ENCODE measurements at regions not wholly inside any gene's neighbourhood (a gene's known extent, or its start where the extent isn't known, plus 50 kb on each side); places are given as distances from the start of the nearest gene placed in this dataset.

GRCh38 chr14:27366596-27366995 is 768.8 kb upstream of the NOVA1 start:
- TF ChIP-seq YY1 (IDR thresholded peaks at IDR 0.05; ENCODE audit: insufficient read depth, insufficient read length), result no peak
- TF ChIP-seq ZNF274 (IDR thresholded peaks at IDR 0.05; ENCODE audit: low read depth, low read length), result no peak
- no peak for TF ChIP-seq SUZ12 (IDR thresholded peaks at IDR 0.05; ENCODE audit: extremely low read depth, insufficient read depth, insufficient read length)
- H3K4me1 ChIP-seq (ENCODE audit: insufficient read depth, insufficient read length), result no peaks in the 10 kb centered on the region
- no peaks in the 10 kb centered on the region for H3K36me3 ChIP-seq (ENCODE audit: insufficient read depth, insufficient read length, low read length)
- no peak overlapping the region for H3K4me3 ChIP-seq (ENCODE audit: insufficient read length, low read depth)
- H3K9me3 ChIP-seq (ENCODE audit: insufficient read depth, low read length), result no peaks in the 10 kb centered on the region; the same call in 1 of the 2 replicates
- no peak overlapping the region for H3K9ac ChIP-seq (ENCODE audit: insufficient read length, low read depth)
- no peak for DNase-seq (ENCODE audit: low read depth, low spot score)
- H3K27me3 ChIP-seq (ENCODE audit: insufficient read depth, insufficient read length), result no peaks in the 10 kb centered on the region

- no peak for DNase-seq (ENCODE audit: low read depth, low spot score)
- Histone ChIP-seq H3K36me3 (ENCODE audit: insufficient read depth, insufficient read length, low read length) (no peaks in the 10 kb centered on the region), H3K4me3 (ENCODE audit: insufficient read length, low read depth) (no peak overlapping the region), H3K27me3 (ENCODE audit: insufficient read depth, insufficient read length) (no peaks in the 10 kb centered on the region), H3K4me1 (ENCODE audit: insufficient read depth, insufficient read length) (no peaks in the 10 kb centered on the region), H3K9ac (ENCODE audit: insufficient read length, low read depth) (no peak overlapping the region), H3K9me3 (ENCODE audit: insufficient read depth, low read length) (no peaks in the 10 kb centered on the region; the same call in 1 of the 2 replicates)
- TF ChIP-seq SUZ12 (IDR thresholded peaks at IDR 0.05; ENCODE audit: extremely low read depth, insufficient read depth, insufficient read length) (no peak), YY1 (IDR thresholded peaks at IDR 0.05; ENCODE audit: insufficient read depth, insufficient read length) (no peak), ZNF274 (IDR thresholded peaks at IDR 0.05; ENCODE audit: low read depth, low read length) (no peak)
Observed at GRCh38 chr14:27367345-27367744, 769.5 kb upstream of the NOVA1 start.

- no peak overlapping the region for H3K4me3 ChIP-seq (ENCODE audit: insufficient read length, low read depth)
- no peak overlapping the region for H3K9ac ChIP-seq (ENCODE audit: insufficient read length, low read depth)
- DNase-seq (ENCODE audit: low read depth, low spot score), result no peak
- TF ChIP-seq ZNF274 (IDR thresholded peaks at IDR 0.05; ENCODE audit: low read depth, low read length) (no peak), SUZ12 (IDR thresholded peaks at IDR 0.05; ENCODE audit: extremely low read depth, insufficient read depth, insufficient read length) (no peak)
- H3K9me3 ChIP-seq (ENCODE audit: insufficient read depth, low read length), result no peaks in the 10 kb centered on the region
- no peaks in the 10 kb centered on the region for H3K36me3 ChIP-seq (ENCODE audit: insufficient read depth, insufficient read length, low read length)
- no peaks in the 10 kb centered on the region for H3K27me3 ChIP-seq (ENCODE audit: insufficient read depth, insufficient read length)
- H3K4me1 ChIP-seq (ENCODE audit: insufficient read depth, insufficient read length), result no peaks in the 10 kb centered on the region
Observed at GRCh38 chr14:27370074-27370473, 772.2 kb upstream of the NOVA1 start.

GRCh38 chr14:27370775-27371174 is 772.9 kb upstream of the NOVA1 start:
- TF ChIP-seq SUZ12 (IDR thresholded peaks at IDR 0.05; ENCODE audit: extremely low read depth, insufficient read depth, insufficient read length) (no peak), ZNF274 (IDR thresholded peaks at IDR 0.05; ENCODE audit: low read depth, low read length) (no peak), YY1 (IDR thresholded peaks at IDR 0.05; ENCODE audit: insufficient read depth, insufficient read length) (no peak)
- Histone ChIP-seq H3K36me3 (ENCODE audit: insufficient read depth, insufficient read length, low read length) (no peaks in the 10 kb centered on the region), H3K4me3 (ENCODE audit: insufficient read length, low read depth) (no peak overlapping the region), H3K27me3 (ENCODE audit: insufficient read depth, insufficient read length) (no peaks in the 10 kb centered on the region), H3K9me3 (ENCODE audit: insufficient read depth, low read length) (no peaks in the 10 kb centered on the region), H3K9ac (ENCODE audit: insufficient read length, low read depth) (no peak overlapping the region), H3K4me1 (ENCODE audit: insufficient read depth, insufficient read length) (no peaks in the 10 kb centered on the region)
- DNase-seq (ENCODE audit: low read depth, low spot score), result no peak

GRCh38 chr14:27371209-27371608 is 773.4 kb upstream of the NOVA1 start:
- Histone ChIP-seq H3K4me1 (ENCODE audit: insufficient read depth, insufficient read length) (no peaks in the 10 kb centered on the region), H3K27me3 (ENCODE audit: insufficient read depth, insufficient read length) (no peaks in the 10 kb centered on the region), H3K9ac (ENCODE audit: insufficient read length, low read depth) (no peak overlapping the region), H3K4me3 (ENCODE audit: insufficient read length, low read depth) (no peak overlapping the region), H3K36me3 (ENCODE audit: insufficient read depth, insufficient read length, low read length) (no peaks in the 10 kb centered on the region), H3K9me3 (ENCODE audit: insufficient read depth, low read length) (no peaks in the 10 kb centered on the region)
- DNase-seq (ENCODE audit: low read depth, low spot score), result no peak
- no peak for TF ChIP-seq SUZ12 (IDR thresholded peaks at IDR 0.05; ENCODE audit: extremely low read depth, insufficient read depth, insufficient read length)
- TF ChIP-seq ZNF274 (IDR thresholded peaks at IDR 0.05; ENCODE audit: low read depth, low read length), result no peak
- no peak for TF ChIP-seq YY1 (IDR thresholded peaks at IDR 0.05; ENCODE audit: insufficient read depth, insufficient read length)

- Histone ChIP-seq H3K4me1 (ENCODE audit: insufficient read depth, insufficient read length) (no peaks in the 10 kb centered on the region), H3K9ac (ENCODE audit: insufficient read length, low read depth) (no peak overlapping the region), H3K9me3 (ENCODE audit: insufficient read depth, low read length) (no peaks in the 10 kb centered on the region), H3K4me3 (ENCODE audit: insufficient read length, low read depth) (no peak overlapping the region), H3K36me3 (ENCODE audit: insufficient read depth, insufficient read length, low read length) (no peaks in the 10 kb centered on the region), H3K27me3 (ENCODE audit: insufficient read depth, insufficient read length) (no peaks in the 10 kb centered on the region)
- no peak for DNase-seq (ENCODE audit: low read depth, low spot score)
- TF ChIP-seq YY1 (IDR thresholded peaks at IDR 0.05; ENCODE audit: insufficient read depth, insufficient read length), result no peak
- TF ChIP-seq ZNF274 (IDR thresholded peaks at IDR 0.05; ENCODE audit: low read depth, low read length), result no peak
- TF ChIP-seq SUZ12 (IDR thresholded peaks at IDR 0.05; ENCODE audit: extremely low read depth, insufficient read depth, insufficient read length), result no peak
Observed at GRCh38 chr14:27371868-27372267, 774.0 kb upstream of the NOVA1 start.

GRCh38 chr14:27372771-27373170 is 774.9 kb upstream of the NOVA1 start:
- no peak overlapping the region for H3K4me3 ChIP-seq (ENCODE audit: insufficient read length, low read depth)
- H3K9me3 ChIP-seq (ENCODE audit: insufficient read depth, low read length), result no peaks in the 10 kb centered on the region
- no peak for DNase-seq (ENCODE audit: low read depth, low spot score)
- no peaks in the 10 kb centered on the region for H3K4me1 ChIP-seq (ENCODE audit: insufficient read depth, insufficient read length)
- no peak overlapping the region for H3K9ac ChIP-seq (ENCODE audit: insufficient read length, low read depth)
- TF ChIP-seq ZNF274 (IDR thresholded peaks at IDR 0.05; ENCODE audit: low read depth, low read length) (no peak), SUZ12 (IDR thresholded peaks at IDR 0.05; ENCODE audit: extremely low read depth, insufficient read depth, insufficient read length) (no peak)
- no peaks in the 10 kb centered on the region for H3K27me3 ChIP-seq (ENCODE audit: insufficient read depth, insufficient read length)
- H3K36me3 ChIP-seq (ENCODE audit: insufficient read depth, insufficient read length, low read length), result no peaks in the 10 kb centered on the region

- Histone ChIP-seq H3K36me3 (ENCODE audit: insufficient read depth, insufficient read length, low read length) (no peaks in the 10 kb centered on the region), H3K9me3 (ENCODE audit: insufficient read depth, low read length) (no peaks in the 10 kb centered on the region), H3K4me1 (ENCODE audit: insufficient read depth, insufficient read length) (no peaks in the 10 kb centered on the region), H3K9ac (ENCODE audit: insufficient read length, low read depth) (no peak overlapping the region), H3K27me3 (ENCODE audit: insufficient read depth, insufficient read length) (no peaks in the 10 kb centered on the region), H3K4me3 (ENCODE audit: insufficient read length, low read depth) (no peak overlapping the region)
- no peak for DNase-seq (ENCODE audit: low read depth, low spot score)
- TF ChIP-seq ZNF274 (IDR thresholded peaks at IDR 0.05; ENCODE audit: low read depth, low read length) (no peak), SUZ12 (IDR thresholded peaks at IDR 0.05; ENCODE audit: extremely low read depth, insufficient read depth, insufficient read length) (no peak)
Observed at GRCh38 chr14:27384124-27384523, 786.3 kb upstream of the NOVA1 start.
